ENCODE measurements at regions not wholly inside any gene's neighbourhood (a gene's known extent, or its start where the extent isn't known, plus 50 kb on each side); places are given as distances from the start of the nearest gene placed in this dataset.

DNA sequence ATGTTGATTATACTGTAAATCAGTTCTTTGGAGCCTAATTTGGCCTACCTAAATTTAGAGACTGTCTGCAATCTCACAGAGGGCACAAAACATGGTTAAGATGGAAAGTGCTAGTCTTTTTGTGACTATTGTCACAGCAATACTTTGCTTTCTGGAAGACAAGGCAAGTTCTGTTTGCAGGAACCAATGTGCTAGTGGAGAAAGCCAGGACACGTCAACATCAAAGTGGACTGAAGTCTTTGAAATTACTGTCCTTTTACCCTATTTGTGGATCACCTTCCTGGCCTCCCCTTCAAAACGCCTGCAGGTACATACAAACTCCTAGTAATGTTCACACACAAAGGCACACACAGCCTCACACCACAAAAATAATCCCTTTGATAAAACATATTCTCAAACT, 248.7 kb downstream of the MAN2A1 start:
- no peak for TF ChIP-seq POLR2A (IDR thresholded peaks at IDR 0.05)
- TF ChIP-seq, protein P1, sequence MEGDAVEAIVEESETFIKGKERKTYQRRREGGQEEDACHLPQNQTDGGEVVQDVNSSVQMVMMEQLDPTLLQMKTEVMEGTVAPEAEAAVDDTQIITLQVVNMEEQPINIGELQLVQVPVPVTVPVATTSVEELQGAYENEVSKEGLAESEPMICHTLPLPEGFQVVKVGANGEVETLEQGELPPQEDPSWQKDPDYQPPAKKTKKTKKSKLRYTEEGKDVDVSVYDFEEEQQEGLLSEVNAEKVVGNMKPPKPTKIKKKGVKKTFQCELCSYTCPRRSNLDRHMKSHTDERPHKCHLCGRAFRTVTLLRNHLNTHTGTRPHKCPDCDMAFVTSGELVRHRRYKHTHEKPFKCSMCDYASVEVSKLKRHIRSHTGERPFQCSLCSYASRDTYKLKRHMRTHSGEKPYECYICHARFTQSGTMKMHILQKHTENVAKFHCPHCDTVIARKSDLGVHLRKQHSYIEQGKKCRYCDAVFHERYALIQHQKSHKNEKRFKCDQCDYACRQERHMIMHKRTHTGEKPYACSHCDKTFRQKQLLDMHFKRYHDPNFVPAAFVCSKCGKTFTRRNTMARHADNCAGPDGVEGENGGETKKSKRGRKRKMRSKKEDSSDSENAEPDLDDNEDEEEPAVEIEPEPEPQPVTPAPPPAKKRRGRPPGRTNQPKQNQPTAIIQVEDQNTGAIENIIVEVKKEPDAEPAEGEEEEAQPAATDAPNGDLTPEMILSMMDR (IDR thresholded peaks at IDR 0.05) = no peak

Measured in adrenal gland (tissue), 5 donors.